ENCODE measurements at regions not wholly inside any gene's neighbourhood (a gene's known extent, or its start where the extent isn't known, plus 50 kb on each side); places are given as distances from the start of the nearest gene placed in this dataset.

- no peak overlapping the region for H3K27ac ChIP-seq
- H3K4me1 ChIP-seq (ENCODE audit: insufficient read depth), result no peaks in the 10 kb centered on the region
- TF ChIP-seq POLR2A (IDR thresholded peaks at IDR 0.05), result no peak
- TF ChIP-seq EP300 (IDR thresholded peaks at IDR 0.05), result no peak
- TF ChIP-seq CTCF (IDR thresholded peaks at IDR 0.05), result no peak
- intact Hi-C loops (cut with DNase I), result no loop called here
- H3K27me3 ChIP-seq, result no peaks in the 10 kb centered on the region
- no peaks in the 10 kb centered on the region for H3K36me3 ChIP-seq
- no peak overlapping the region for H3K4me3 ChIP-seq
- peaks cover 0 to 3% of the 10 kb centered on the region in 2 donors for H3K9me3 ChIP-seq
- DNase-seq, result no peak
These were observed 680.0 kb downstream of the DOK5 start for GRCh38 chr20:55155360-55155759.

DNA sequence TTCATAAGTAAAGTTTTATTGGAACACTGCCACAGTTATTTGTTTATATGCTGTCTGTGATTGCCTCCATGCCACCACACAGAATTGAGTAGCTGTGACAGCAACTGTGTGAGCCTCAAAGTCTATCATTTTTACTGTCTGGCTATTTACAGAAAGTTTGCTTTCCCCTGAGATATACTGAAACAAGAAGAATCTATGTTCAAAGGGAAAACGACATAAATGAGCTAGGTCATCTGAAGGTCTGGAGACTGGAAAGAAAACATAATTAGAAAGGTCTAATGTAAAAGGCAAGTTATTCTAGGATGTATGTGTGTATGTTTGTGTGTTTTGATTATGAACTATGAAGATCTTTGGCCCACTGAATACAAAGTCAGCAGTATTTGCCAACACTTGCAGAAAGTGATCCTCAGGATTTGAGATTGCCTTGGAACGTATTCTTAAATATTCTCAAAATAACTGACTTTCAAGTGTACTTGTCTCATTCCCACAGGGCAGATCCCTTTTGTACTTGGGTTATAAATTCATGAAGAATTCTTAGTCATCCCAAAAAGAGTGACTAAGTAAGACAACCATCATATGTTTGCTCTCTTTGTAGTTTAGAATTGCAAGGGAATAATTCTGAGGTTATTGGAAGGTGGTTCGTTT lies 677.7 kb downstream of the DOK5 start:
- 21 to 26% (median 22%) methylated on average over 3 of the region's 3 CpGs for WGBS, 3 donors
- no peak for DNase-seq
- no peaks in the 10 kb centered on the region for H3K9me3 ChIP-seq
- no peak overlapping the region for H3K4me3 ChIP-seq
- no peaks in the 10 kb centered on the region for H3K4me1 ChIP-seq (ENCODE audit: insufficient read depth)
- H3K27ac ChIP-seq, result no peak overlapping the region
- no peaks in the 10 kb centered on the region for H3K27me3 ChIP-seq
- intact Hi-C loops (cut with DNase I), result no loop called here
- H3K36me3 ChIP-seq, result no peaks in the 10 kb centered on the region
- TF ChIP-seq CTCF (IDR thresholded peaks at IDR 0.05) (no peak), EP300 (IDR thresholded peaks at IDR 0.05) (no peak), POLR2A (IDR thresholded peaks at IDR 0.05) (no peak)

- TF ChIP-seq EP300 (IDR thresholded peaks at IDR 0.05), result no peak
- no peak for TF ChIP-seq POLR2A (IDR thresholded peaks at IDR 0.05)
- TF ChIP-seq CTCF (IDR thresholded peaks at IDR 0.05), result no peak
- Histone ChIP-seq H3K27me3 (no peaks in the 10 kb centered on the region), H3K36me3 (no peaks in the 10 kb centered on the region), H3K4me3 (no peak overlapping the region), H3K9me3 (no peaks in the 10 kb centered on the region), H3K4me1 (ENCODE audit: insufficient read depth) (no peaks in the 10 kb centered on the region), H3K27ac (no peak overlapping the region)
- intact Hi-C loops (cut with DNase I), result no loop called here
- no peak for DNase-seq
- WGBS, 3 donors, result 14 to 20% (median 15%) methylated on average over 4 of the region's 4 CpGs
These were observed 675.8 kb downstream of the DOK5 start for GRCh38 chr20:55151171-55151570.

DNA sequence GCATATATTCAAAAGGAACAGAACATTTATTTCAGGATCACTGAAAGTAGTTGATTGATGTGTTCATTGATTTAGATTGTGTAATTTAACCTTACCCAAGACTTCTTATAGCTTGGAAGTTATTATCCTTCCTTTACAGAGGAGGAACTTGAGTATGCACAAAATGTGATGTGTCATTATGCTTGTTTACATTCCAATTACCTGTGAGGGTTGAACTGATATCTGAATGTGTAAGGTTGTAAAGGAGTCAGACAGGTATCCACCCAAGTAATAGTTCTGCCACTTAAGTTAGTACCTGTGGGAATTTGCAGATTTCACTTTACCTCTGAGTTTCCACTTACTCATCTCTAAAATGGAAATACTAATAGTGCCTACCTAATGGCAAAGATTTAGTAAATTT lies 668.2 kb downstream of the DOK5 start:
- intact Hi-C loops (cut with DNase I), result no loop called here
- H3K4me3 ChIP-seq, result no peak overlapping the region

More for the DNA sequence above, 668.2 kb downstream of the DOK5 start:
- H3K36me3 ChIP-seq, result no peaks in the 10 kb centered on the region
- H3K4me1 ChIP-seq (ENCODE audit: insufficient read depth), result no peaks in the 10 kb centered on the region
- H3K27ac ChIP-seq, result no peak overlapping the region
- no peak for DNase-seq
- H3K9me3 ChIP-seq, result no peaks in the 10 kb centered on the region
- no peak for TF ChIP-seq EP300 (IDR thresholded peaks at IDR 0.05)
- no peak for TF ChIP-seq POLR2A (IDR thresholded peaks at IDR 0.05)
- TF ChIP-seq CTCF (IDR thresholded peaks at IDR 0.05), result no peak
- no peaks in the 10 kb centered on the region for H3K27me3 ChIP-seq
